ENCODE measurements at regions not wholly inside any gene's neighbourhood (a gene's known extent, or its start where the extent isn't known, plus 50 kb on each side); places are given as distances from the start of the nearest gene placed in this dataset.

- Mint-ChIP-seq H3K4me3 (no peak overlapping the region), H3K27ac (no peak overlapping the region)
- no peak for DNase-seq (ENCODE audit: low spot score in 2 of 2, unreplicated experiment in 2 of 2)
These were observed 1139.8 kb downstream of the CDH11 start for GRCh38 chr16:63982110-63982509.

GRCh38 chr16:63981639-63982038 lies 1140.2 kb downstream of the CDH11 start:
- TF ChIP-seq CTCF (IDR thresholded peaks at IDR 0.05; ENCODE audit: unreplicated experiment): no peak
- Mint-ChIP-seq H3K27me3 (ENCODE audit: low read depth) (no peaks in the 10 kb centered on the region), H3K4me1 (peaks cover 24% of the 10 kb centered on the region), H3K36me3 (no peaks in the 10 kb centered on the region), H3K4me3 (no peak overlapping the region), H3K27ac (no peak overlapping the region), H3K9me3 (peaks cover 7% of the 10 kb centered on the region)
- DNase-seq (ENCODE audit: low spot score in 2 of 2, unreplicated experiment in 2 of 2): no peak

More at GRCh38 chr16:63982110-63982509, 1139.8 kb downstream of the CDH11 start:
- Mint-ChIP-seq H3K9me3 (peaks cover 7% of the 10 kb centered on the region), H3K36me3 (no peaks in the 10 kb centered on the region), H3K4me1 (peaks cover 24% of the 10 kb centered on the region), H3K27me3 (ENCODE audit: low read depth) (no peaks in the 10 kb centered on the region)
- no peak for TF ChIP-seq CTCF (IDR thresholded peaks at IDR 0.05; ENCODE audit: unreplicated experiment)

- peaks cover 24% of the 10 kb centered on the region for H3K4me1 Mint-ChIP-seq
- no peaks in the 10 kb centered on the region for H3K27me3 Mint-ChIP-seq (ENCODE audit: low read depth)
- DNase-seq (ENCODE audit: low spot score in 2 of 2, unreplicated experiment in 2 of 2): no peak
- TF ChIP-seq CTCF (IDR thresholded peaks at IDR 0.05; ENCODE audit: unreplicated experiment): no peak
- H3K36me3 Mint-ChIP-seq: no peaks in the 10 kb centered on the region
- peaks cover under 1% of the 10 kb centered on the region for H3K9me3 Mint-ChIP-seq
- no peak overlapping the region for H3K4me3 Mint-ChIP-seq
- no peak overlapping the region for H3K27ac Mint-ChIP-seq
These were observed 1141.1 kb downstream of the CDH11 start for GRCh38 chr16:63980763-63981162.

- no peaks in the 10 kb centered on the region for H3K27me3 Mint-ChIP-seq (ENCODE audit: low read depth)
- peaks cover 21% of the 10 kb centered on the region for H3K4me1 Mint-ChIP-seq
- no peaks in the 10 kb centered on the region for H3K9me3 Mint-ChIP-seq
- H3K4me3 Mint-ChIP-seq: no peak overlapping the region
- H3K27ac Mint-ChIP-seq: no peak overlapping the region
- DNase-seq (ENCODE audit: low spot score in 2 of 2, unreplicated experiment in 2 of 2): no peak
- H3K36me3 Mint-ChIP-seq: no peaks in the 10 kb centered on the region
- no peak for TF ChIP-seq CTCF (IDR thresholded peaks at IDR 0.05; ENCODE audit: unreplicated experiment)
These were observed 1143.6 kb downstream of the CDH11 start for GRCh38 chr16:63978240-63978639.

- H3K36me3 Mint-ChIP-seq: no peaks in the 10 kb centered on the region
- H3K27me3 Mint-ChIP-seq (ENCODE audit: low read depth): no peaks in the 10 kb centered on the region
- no peak for DNase-seq (ENCODE audit: low spot score in 2 of 2, unreplicated experiment in 2 of 2)
- no peak overlapping the region for H3K27ac Mint-ChIP-seq
- TF ChIP-seq CTCF (IDR thresholded peaks at IDR 0.05; ENCODE audit: unreplicated experiment): no peak
- H3K4me1 Mint-ChIP-seq: peaks cover 6% of the 10 kb centered on the region
- no peaks in the 10 kb centered on the region for H3K9me3 Mint-ChIP-seq
- H3K4me3 Mint-ChIP-seq: no peak overlapping the region
These were observed 1145.5 kb downstream of the CDH11 start for GRCh38 chr16:63976345-63976744.

- Mint-ChIP-seq H3K27me3 (ENCODE audit: low read depth) (no peaks in the 10 kb centered on the region), H3K36me3 (no peaks in the 10 kb centered on the region), H3K9me3 (no peaks in the 10 kb centered on the region), H3K4me3 (no peak overlapping the region), H3K27ac (no peak overlapping the region), H3K4me1 (peaks cover 1% of the 10 kb centered on the region)
- DNase-seq (ENCODE audit: low spot score in 2 of 2, unreplicated experiment in 2 of 2): no peak
- no peak for TF ChIP-seq CTCF (IDR thresholded peaks at IDR 0.05; ENCODE audit: unreplicated experiment)
These were observed 1146.2 kb downstream of the CDH11 start for GRCh38 chr16:63975669-63976068.

All from mesothelial cell of epicardium (in vitro differentiated cells).